ENCODE measurements at regions not wholly inside any gene's neighbourhood (a gene's known extent, or its start where the extent isn't known, plus 50 kb on each side); places are given as distances from the start of the nearest gene placed in this dataset.

GRCh38 chr1:157429601-157430240 lies 122.6 kb downstream of the FCRL5 start:
- TF ChIP-seq CTCF (IDR thresholded peaks at IDR 0.05 in 4 of 5, conservative IDR thresholded peaks at IDR 0.05 in 1 of 5) (no peak), POLR2A (IDR thresholded peaks at IDR 0.05) (no peak)

Data from gastrocnemius medialis (tissue), 4 donors.